Prostate gland (tissue), 2 donors: ENCODE measurements at regions not wholly inside any gene's neighbourhood (a gene's known extent, or its start where the extent isn't known, plus 50 kb on each side); places are given as distances from the start of the nearest gene placed in this dataset.

Experiments used
- DNase-seq: peaks from one replicate; pipeline ENCODE4 v3.0.0-alpha.2; 2019; ENCODE audit warnings: low spot score
- H3K27ac ChIP-seq, 2 donors: fragments of 200-600 bp; sonication (generic); 2 replicates each; pipeline ENCODE4 v1.5.1; 2017 to 2019
- H3K27me3 ChIP-seq: fragments of 200-600 bp; sonication (generic); replicated peaks from 2 replicates; pipeline ENCODE4 v1.5.1; 2019; ENCODE audit not compliant: insufficient read depth
- H3K36me3 ChIP-seq, 2 donors: fragments of 200-600 bp; sonication (generic); 1 replicate in 1 of 2; 2 replicates in 1 of 2; pipeline versions ENCODE4 v1.5.1 to v1.8.1; 2017 to 2019
- H3K4me1 ChIP-seq: fragments of 200-600 bp; sonication (generic); replicated peaks from 2 replicates; pipeline ENCODE4 v1.5.1; 2019
- H3K4me3 ChIP-seq, 2 donors: fragments of 200-600 bp; sonication (generic); 2 replicates each; pipeline ENCODE4 v1.5.1; 2017 to 2019
- H3K9me3 ChIP-seq: fragments of 200-600 bp; sonication (generic); 2 replicates; pipeline ENCODE4 v1.5.1; 2017
- CTCF ChIP-seq, 4 experiments: fragments of 200-600 bp in 2 of 4; fragments of 450-650 bp in 2 of 4; sonication (generic) in 2 of 4; IDR thresholded peaks; 1 replicate in 3 of 4; 2 replicates in 1 of 4; pipeline ENCODE4 v1.5.1; 2016 to 2019; ENCODE audit warnings: antibody characterized with exemption in 4 of 4, mild to moderate bottlenecking in 2 of 4, moderate library complexity in 2 of 4
- POLR2A ChIP-seq: fragments of 450-650 bp; IDR thresholded peaks from one replicate; pipeline ENCODE4 v1.6.1; 2016; ENCODE audit warnings: antibody characterized with exemption, mild to moderate bottlenecking
- POLR2AphosphoS5 ChIP-seq: sonication (generic); formaldehyde crosslinking; IDR thresholded peaks from one replicate; pipeline ENCODE4 v1.6.1; 2017; ENCODE audit warnings: antibody characterized with exemption
- WGBS: methylation state at CpG from one replicate; pipeline ENCODE4 v1.1.5; 2018; 5-methylcytosine and 5-hydroxymethylcytosine counted together
- intact Hi-C: fragments of 100-400 bp; cut with DNase I; formaldehyde crosslinking; loops from one replicate; pipeline ENCODE4 v1.14.2; 2022

GRCh38 chr1:199405634-199406196 lies 621.8 kb upstream of the NR5A2 start:
- DNase-seq: no peak
- Histone ChIP-seq H3K36me3 (no peaks in the 10 kb centered on the region), H3K9me3 (no peaks in the 10 kb centered on the region), H3K27ac (no peak overlapping the region), H3K4me1 (no peaks in the 10 kb centered on the region), H3K4me3 (no peak overlapping the region), H3K27me3 (no peaks in the 10 kb centered on the region)
- TF ChIP-seq CTCF (IDR thresholded peaks at IDR 0.05) (no peak), POLR2AphosphoS5 (no peak), POLR2A (no peak)
- 74% methylated on average over 3 of the region's 3 CpGs for whole genome bisulfite sequencing
- intact Hi-C loops: no loop called here

- no peak overlapping the region for H3K27ac ChIP-seq
- 82% methylated on average over 3 of the region's 3 CpGs for WGBS
- H3K4me1 ChIP-seq: no peaks in the 10 kb centered on the region
- no peaks in the 10 kb centered on the region for H3K9me3 ChIP-seq
- no peaks in the 10 kb centered on the region for H3K36me3 ChIP-seq
- intact Hi-C loops: no loop called here
- no peak overlapping the region for H3K4me3 ChIP-seq
- no peak for DNase-seq
- TF ChIP-seq POLR2AphosphoS5: no peak
- TF ChIP-seq CTCF (IDR thresholded peaks at IDR 0.05): no peak
- TF ChIP-seq POLR2A: no peak
- H3K27me3 ChIP-seq: no peaks in the 10 kb centered on the region
Observed at GRCh38 chr1:199410462-199410861, 617.0 kb upstream of the NR5A2 start.

- TF ChIP-seq POLR2A: no peak
- no peak for TF ChIP-seq POLR2AphosphoS5
- no peak for TF ChIP-seq CTCF (IDR thresholded peaks at IDR 0.05)
- Histone ChIP-seq H3K4me3 (no peak overlapping the region), H3K27me3 (no peaks in the 10 kb centered on the region), H3K9me3 (no peaks in the 10 kb centered on the region), H3K36me3 (no peaks in the 10 kb centered on the region), H3K4me1 (no peaks in the 10 kb centered on the region), H3K27ac (no peak overlapping the region)
- no peak for DNase-seq
- intact Hi-C loops: no loop called here
Observed at GRCh38 chr1:199411506-199411905, 616.0 kb upstream of the NR5A2 start.

GRCh38 chr1:199422206-199422605 lies 605.3 kb upstream of the NR5A2 start:
- no peaks in the 10 kb centered on the region for H3K9me3 ChIP-seq
- TF ChIP-seq POLR2A: no peak
- TF ChIP-seq POLR2AphosphoS5: no peak
- no peak for TF ChIP-seq CTCF (IDR thresholded peaks at IDR 0.05)
- no peaks in the 10 kb centered on the region for H3K27me3 ChIP-seq
- no peaks in the 10 kb centered on the region for H3K36me3 ChIP-seq
- no peak for DNase-seq
- intact Hi-C loops: no loop called here
- H3K4me1 ChIP-seq: no peaks in the 10 kb centered on the region
- H3K4me3 ChIP-seq: no peak overlapping the region
- no peak overlapping the region for H3K27ac ChIP-seq
- WGBS: 69% methylated on average over 1 of the region's 1 CpG

GRCh38 chr1:199447906-199448305 lies 579.6 kb upstream of the NR5A2 start:
- Histone ChIP-seq H3K9me3 (no peaks in the 10 kb centered on the region), H3K27ac (no peak overlapping the region), H3K4me1 (no peaks in the 10 kb centered on the region), H3K27me3 (no peaks in the 10 kb centered on the region), H3K36me3 (no peaks in the 10 kb centered on the region), H3K4me3 (no peak overlapping the region)
- intact Hi-C loops: no loop called here
- 80% methylated on average over 4 of the region's 4 CpGs for WGBS
- TF ChIP-seq CTCF (IDR thresholded peaks at IDR 0.05): no peak
- TF ChIP-seq POLR2AphosphoS5: no peak
- no peak for TF ChIP-seq POLR2A
- DNase-seq: no peak
